ENCODE measurements at regions not wholly inside any gene's neighbourhood (a gene's known extent, or its start where the extent isn't known, plus 50 kb on each side); places are given as distances from the start of the nearest gene placed in this dataset.

GRCh38 chr2:194182888-194183287 lies 1474.1 kb upstream of the SLC39A10 start:
- Histone ChIP-seq H3K27me3 (no peaks in the 10 kb centered on the region), H3K27ac (no peak overlapping the region), H3K36me3 (no peaks in the 10 kb centered on the region), H3K4me3 (no peak overlapping the region), H3K4me1 (no peaks in the 10 kb centered on the region), H3K9me3 (no peaks in the 10 kb centered on the region)
- DNase-seq (no peak), FAIRE-seq (no peak), ATAC-seq (no peak)
- WGBS, 2 donors: 20 to 21% methylated on average over 2 of the region's 2 CpGs
- intact Hi-C loops (cut with DNase I): no loop called here
- TF ChIP-seq, protein P1, sequence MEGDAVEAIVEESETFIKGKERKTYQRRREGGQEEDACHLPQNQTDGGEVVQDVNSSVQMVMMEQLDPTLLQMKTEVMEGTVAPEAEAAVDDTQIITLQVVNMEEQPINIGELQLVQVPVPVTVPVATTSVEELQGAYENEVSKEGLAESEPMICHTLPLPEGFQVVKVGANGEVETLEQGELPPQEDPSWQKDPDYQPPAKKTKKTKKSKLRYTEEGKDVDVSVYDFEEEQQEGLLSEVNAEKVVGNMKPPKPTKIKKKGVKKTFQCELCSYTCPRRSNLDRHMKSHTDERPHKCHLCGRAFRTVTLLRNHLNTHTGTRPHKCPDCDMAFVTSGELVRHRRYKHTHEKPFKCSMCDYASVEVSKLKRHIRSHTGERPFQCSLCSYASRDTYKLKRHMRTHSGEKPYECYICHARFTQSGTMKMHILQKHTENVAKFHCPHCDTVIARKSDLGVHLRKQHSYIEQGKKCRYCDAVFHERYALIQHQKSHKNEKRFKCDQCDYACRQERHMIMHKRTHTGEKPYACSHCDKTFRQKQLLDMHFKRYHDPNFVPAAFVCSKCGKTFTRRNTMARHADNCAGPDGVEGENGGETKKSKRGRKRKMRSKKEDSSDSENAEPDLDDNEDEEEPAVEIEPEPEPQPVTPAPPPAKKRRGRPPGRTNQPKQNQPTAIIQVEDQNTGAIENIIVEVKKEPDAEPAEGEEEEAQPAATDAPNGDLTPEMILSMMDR (IDR thresholded peaks at IDR 0.05): no peak

DNA sequence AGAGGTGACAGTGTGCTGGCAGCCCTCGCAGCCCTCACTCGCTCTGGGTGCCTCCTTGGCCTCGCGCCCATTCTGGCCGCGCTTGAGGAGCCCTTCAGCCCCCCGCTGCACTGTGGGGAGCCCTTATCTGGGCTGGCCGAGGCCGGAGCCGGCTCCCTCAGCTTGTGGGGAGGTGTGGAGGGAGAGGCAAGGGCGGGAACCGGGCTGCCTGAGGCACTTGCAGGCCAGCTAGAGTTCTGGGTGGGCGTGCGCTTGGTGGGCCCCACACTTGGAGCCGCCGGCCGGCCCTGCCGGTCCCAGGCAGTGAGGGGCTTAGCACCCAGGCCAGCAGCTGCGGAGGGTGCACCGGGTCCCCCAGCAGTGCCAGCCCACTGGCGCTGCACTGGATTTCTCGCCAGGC lies 1480.9 kb upstream of the SLC39A10 start:
- H3K4me1 ChIP-seq: no peaks in the 10 kb centered on the region
- H3K36me3 ChIP-seq: no peaks in the 10 kb centered on the region
- intact Hi-C loops (cut with DNase I): no loop called here
- FAIRE-seq: no peak
- no peak overlapping the region for H3K27ac ChIP-seq
- 90 to 94% methylated on average over 22 of the region's 22 CpGs for WGBS, 2 donors
- no peak for ATAC-seq
- H3K4me3 ChIP-seq: no peak overlapping the region
- no peaks in the 10 kb centered on the region for H3K9me3 ChIP-seq
- TF ChIP-seq, protein P1 (IDR thresholded peaks at IDR 0.05): no peak
- no peaks in the 10 kb centered on the region for H3K27me3 ChIP-seq
- peak in 3 of 6 donors; percentile 19 to 61 (median 53) for DNase-seq

DNA sequence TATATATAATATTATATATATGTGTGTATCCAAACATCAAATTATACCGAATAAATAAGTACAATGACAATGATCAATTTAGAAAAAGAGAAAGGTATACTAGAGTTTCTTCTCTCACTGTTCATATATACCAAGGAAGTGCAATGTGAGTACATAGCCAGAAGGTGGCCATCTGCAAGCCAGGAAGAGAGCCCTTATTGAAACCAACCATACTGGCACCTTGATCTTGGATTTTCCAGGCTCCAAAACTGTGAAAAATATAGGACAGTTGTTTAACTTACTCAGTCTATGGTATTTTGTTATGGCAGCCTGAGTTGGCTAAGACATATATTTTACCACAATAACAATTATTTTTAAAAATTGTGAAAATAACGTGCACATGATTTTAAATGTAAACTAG lies 1490.2 kb upstream of the SLC39A10 start:
- H3K27me3 ChIP-seq: no peaks in the 10 kb centered on the region
- no peak overlapping the region for H3K27ac ChIP-seq
- 33 to 34% methylated on average over 2 of the region's 2 CpGs for WGBS, 2 donors
- peak in 1 of 6 donors; percentile 13 for DNase-seq
- ATAC-seq: peak in 2 of 4 donors; percentile 32 to 63
- H3K4me1 ChIP-seq: no peaks in the 10 kb centered on the region
- no peaks in the 10 kb centered on the region for H3K36me3 ChIP-seq
- no peak overlapping the region for H3K4me3 ChIP-seq
- no peak for FAIRE-seq
- intact Hi-C loops (cut with DNase I): no loop called here
- no peaks in the 10 kb centered on the region for H3K9me3 ChIP-seq
- TF ChIP-seq, protein P1 (IDR thresholded peaks at IDR 0.05): peak in 2 of 4 donors; percentile 25 to 38

- intact Hi-C loops (cut with DNase I): no loop called here
- DNase-seq (no peak), ATAC-seq (no peak), FAIRE-seq (no peak)
- no peak overlapping the region for H3K4me3 ChIP-seq
- H3K36me3 ChIP-seq: no peaks in the 10 kb centered on the region
- no peaks in the 10 kb centered on the region for H3K27me3 ChIP-seq
- H3K27ac ChIP-seq: no peak overlapping the region
- no peaks in the 10 kb centered on the region for H3K4me1 ChIP-seq
- H3K9me3 ChIP-seq: no peaks in the 10 kb centered on the region
- 52 to 64% methylated on average over 4 of the region's 4 CpGs for WGBS, 2 donors
- TF ChIP-seq, protein P1 (IDR thresholded peaks at IDR 0.05): no peak
Measured at GRCh38 chr2:194155431-194155830, 1501.6 kb upstream of the SLC39A10 start.

DNA sequence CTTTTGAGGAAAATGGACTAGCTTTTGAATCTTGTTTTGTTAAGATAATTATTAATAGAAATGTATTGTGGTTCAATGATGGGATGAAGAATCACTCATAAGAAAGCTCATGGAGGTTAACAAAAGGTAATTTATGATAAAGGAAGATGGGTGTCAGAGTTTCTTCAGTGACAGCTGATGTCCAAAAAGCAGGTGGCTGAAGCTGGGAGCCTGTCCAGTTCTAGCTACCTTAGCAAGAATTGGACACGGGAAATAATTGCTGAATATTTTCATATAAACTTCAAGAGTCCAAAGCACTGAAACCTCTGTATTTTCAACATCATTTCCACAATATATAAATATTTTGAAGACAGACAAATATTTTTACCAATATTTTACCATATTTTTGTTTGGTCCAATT lies 1505.8 kb upstream of the SLC39A10 start:
- TF ChIP-seq, protein P1 (IDR thresholded peaks at IDR 0.05): no peak
- 78 to 80% methylated on average over 1 of the region's 1 CpG for WGBS, 2 donors
- FAIRE-seq: no peak

More for the DNA sequence above, 1505.8 kb upstream of the SLC39A10 start:
- ATAC-seq (no peak), DNase-seq (no peak)
- H3K36me3 ChIP-seq: no peaks in the 10 kb centered on the region
- H3K4me3 ChIP-seq: no peak overlapping the region
- no peak overlapping the region for H3K27ac ChIP-seq
- intact Hi-C loops (cut with DNase I): no loop called here
- H3K9me3 ChIP-seq: no peaks in the 10 kb centered on the region
- no peaks in the 10 kb centered on the region for H3K27me3 ChIP-seq
- no peaks in the 10 kb centered on the region for H3K4me1 ChIP-seq
